NCI-H82 treated with DMSO at 0.1 percent for 48 hours (cell line): ENCODE measurements at regions not wholly inside any gene's neighbourhood (a gene's known extent, or its start where the extent isn't known, plus 50 kb on each side); places are given as distances from the start of the nearest gene placed in this dataset.
"Not testable (repeated sequence)": the region's sequence is repeated elsewhere in the genome, so short reads cannot be mapped to it uniquely, and the experiment has no call there.

ENCODE experiments used
- DNase-seq: peaks from one replicate; lab custom pipeline; 2025; ENCODE audit not compliant: unreplicated experiment; lab: John Stamatoyannopoulos, UW

DNA sequence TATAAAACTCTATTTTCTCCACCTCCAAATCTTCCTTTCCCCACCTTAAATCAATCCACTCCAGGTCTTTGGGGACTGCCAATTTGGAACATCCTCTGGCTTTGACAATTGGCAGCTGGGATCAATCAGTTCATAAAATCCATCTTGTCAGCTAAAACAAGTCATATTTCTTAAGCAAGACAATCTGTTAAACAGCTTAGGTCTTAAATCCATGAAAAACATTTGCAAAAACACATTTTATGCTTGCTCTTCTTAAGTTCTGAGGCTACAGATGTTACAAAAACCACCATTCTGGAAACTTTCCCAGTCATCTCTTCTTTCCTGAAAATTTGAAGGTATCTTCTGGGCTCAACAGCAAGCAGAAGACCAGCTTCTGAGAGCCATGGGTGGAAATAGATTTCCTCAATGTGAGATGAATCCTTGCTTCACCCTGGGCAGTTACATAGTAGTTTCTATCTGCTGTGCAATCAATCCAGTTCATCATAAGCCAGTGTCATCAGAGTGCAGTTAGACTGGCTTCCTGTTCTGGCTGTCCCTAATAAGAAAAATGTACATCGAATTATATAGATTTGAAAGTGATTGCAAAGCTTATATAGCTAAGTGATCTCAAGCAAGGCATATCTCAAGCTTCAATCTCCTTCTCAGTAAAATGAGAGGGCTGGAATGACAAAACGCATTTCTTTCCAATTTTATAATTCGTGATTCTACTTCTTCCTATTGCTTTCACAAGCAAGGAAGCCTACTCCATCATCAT, 402.7 kb upstream of the INTU start:
- no peak for DNase-seq

DNA sequence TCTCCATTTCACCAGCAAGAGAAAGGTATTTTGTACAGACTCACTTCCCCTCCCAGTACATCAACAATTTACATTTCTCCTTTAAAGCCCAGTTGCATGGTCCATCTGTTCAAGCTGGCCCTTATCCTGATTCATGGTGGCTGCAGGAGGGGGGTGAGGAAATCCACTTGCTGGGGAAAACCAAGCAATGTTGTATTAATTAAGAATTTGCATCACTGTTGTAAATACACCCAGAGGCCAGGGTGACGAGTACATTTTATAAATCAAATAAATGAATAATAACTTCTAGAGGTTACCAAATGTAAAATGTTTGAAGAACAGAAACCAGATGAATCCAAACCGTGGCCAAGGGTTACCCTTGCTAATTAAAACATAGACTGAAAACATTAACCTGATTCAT, 395.9 kb upstream of the INTU start:
- no peak for DNase-seq

DNA sequence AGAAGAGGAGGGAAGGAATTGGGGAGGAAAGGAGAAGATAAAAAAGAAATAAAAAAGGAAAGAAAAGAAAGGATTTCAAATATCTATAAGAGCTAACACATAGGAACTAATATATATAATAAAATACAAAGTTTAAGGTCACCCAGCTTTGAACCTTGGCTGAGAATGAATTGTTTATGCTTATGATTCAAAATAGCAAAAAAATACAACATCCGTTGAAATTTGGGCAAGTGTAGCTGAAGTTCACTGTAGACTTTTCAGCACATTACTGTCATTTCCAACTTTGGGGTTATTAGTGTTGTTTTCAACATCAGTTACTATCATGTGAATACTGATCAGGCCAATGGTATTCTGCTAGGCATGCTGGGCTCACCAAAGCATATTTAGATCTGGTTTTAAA, 395.2 kb upstream of the INTU start:
- DNase-seq, result no peak

- no peak for DNase-seq
These were observed 393.7 kb upstream of the INTU start for GRCh38 chr4:127238956-127239475.

GRCh38 chr4:127239902-127240763, 392.6 kb upstream of the INTU start:
- no peak for DNase-seq

GRCh38 chr4:127240764-127241105, 392.0 kb upstream of the INTU start:
- DNase-seq, result no peak

GRCh38 chr4:127244515-127244914, 388.2 kb upstream of the INTU start:
- DNase-seq, result no peak

DNA sequence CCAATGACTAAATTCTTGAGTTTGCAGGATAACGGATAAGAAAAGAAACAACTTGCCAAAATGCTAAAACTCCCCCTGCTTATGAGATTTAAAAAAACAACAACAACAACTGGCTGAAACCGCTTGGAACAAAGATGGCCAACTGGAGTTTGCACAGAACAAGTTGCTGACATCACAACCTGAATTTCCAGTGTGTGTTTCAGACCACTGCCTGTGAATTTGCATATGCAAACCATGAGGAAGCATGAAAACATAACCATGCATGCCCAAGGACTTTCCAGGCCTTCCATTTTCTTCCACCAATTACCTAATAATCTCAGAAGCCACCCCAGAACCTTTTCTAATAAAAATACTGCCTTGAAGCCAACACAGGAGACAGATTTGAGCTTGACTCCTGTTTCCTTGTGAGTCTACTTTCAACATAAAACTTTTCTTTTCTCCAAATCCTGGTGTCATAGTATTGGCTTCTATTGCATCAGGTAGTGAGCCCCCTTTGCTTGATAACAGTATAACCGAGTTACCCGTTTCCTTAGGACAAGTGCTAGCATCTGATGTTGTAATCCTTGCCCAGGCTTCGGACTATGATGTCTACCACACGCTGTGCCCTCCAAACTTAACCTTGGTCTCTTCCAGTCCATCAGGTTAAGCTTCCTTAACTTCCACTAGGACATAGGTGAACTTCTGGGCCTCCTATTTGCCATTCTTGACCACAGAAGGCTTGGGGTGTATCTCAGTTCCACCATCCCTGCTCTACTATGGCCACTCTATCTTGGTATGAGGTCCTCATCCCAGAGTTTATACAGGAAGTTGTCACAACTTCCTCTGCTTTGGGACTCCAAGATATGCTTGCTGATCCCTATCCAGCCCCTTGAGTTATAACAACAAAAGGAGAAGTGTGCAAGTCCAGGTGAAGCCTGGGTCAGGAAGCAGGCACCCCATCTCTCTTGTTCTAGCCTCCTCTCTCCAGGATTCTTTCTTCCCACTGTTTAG, 385.5 kb upstream of the INTU start:
- no peak for DNase-seq

GRCh38 chr4:127249066-127249766, 383.5 kb upstream of the INTU start:
- DNase-seq, result no peak

DNA sequence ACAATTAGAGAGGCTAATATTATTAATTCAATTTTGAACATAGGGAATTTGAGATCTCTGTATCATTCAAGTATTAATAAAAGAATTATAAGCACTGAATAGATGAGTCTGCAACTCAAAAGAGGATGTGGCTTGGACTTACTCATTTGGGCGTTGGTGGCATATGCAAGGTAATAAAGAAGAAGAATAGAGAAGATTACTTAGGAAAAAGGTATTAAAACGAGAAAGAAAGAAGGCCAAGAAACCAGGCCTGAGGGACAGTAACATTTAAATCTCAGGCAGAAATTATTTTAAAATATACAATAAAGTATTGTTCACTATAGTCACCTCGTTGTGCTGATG, 383.0 kb upstream of the INTU start:
- DNase-seq, result no peak

GRCh38 chr4:127250577-127250976, 382.2 kb upstream of the INTU start:
- no peak for DNase-seq

DNA sequence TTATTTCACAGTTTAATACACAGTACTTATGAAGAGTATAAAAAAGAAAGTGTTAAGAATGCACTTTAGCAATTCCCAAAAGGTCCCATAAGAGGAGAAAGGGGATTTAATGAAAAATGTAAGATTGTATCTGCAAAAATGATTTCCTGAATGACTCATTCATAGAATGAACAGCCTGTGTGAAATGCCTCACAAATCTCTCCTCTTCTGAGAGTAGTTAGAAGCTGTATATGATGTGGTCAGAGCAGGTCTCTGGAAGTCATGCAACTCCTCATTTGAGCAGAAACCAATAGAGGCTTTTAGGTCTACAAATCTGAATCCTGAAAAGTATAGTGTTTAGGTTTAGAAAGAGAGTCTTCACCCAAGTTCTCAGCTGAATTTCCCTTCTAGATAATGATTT, 381.3 kb upstream of the INTU start:
- DNase-seq, result no peak

DNA sequence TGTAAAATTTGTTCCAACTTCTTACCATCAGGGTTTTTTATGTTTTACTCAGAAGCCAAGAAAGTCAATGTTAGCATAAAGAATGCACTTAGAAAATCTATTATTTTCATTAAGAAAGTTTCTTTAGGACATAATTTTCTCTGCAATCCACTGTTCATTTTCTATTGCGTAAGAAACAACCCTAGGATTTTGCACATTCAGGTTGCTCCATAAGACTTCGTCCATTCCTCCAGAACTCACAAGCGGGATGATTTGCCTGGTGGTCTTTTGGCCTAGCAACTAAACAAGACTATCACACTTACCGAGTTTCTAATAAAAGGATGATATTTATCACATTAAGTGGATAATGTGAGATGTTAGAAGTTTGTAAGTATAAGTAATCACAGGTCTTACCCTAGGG, 376.3 kb upstream of the INTU start:
- DNase-seq, result no peak

GRCh38 chr4:127261476-127261875, 371.3 kb upstream of the INTU start:
- no peak for DNase-seq

- DNase-seq, result no peak
These were observed 364.4 kb upstream of the INTU start for GRCh38 chr4:127268367-127268766.

- DNase-seq, result not testable (repeated sequence)
These were observed 355.7 kb upstream of the INTU start for GRCh38 chr4:127277023-127277422.

DNA sequence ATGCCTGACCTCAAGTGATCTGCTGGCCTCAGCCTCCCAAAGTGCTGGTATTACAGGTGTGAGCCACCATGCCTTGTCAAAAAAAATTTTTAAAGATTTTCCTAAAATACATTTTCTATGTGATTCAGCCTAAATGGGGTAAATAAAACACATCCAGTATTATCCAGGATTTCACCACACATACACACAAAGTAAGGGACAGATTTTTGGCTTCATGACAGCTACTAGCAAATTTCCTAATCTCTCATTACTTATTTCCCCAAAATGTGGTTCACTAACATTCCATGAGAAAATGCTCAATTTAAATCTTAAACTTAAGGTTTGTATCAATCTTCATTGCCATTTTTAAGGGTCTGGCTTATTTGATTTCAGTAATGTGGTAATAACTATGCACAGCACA, 348.5 kb upstream of the INTU start:
- DNase-seq, result no peak

DNA sequence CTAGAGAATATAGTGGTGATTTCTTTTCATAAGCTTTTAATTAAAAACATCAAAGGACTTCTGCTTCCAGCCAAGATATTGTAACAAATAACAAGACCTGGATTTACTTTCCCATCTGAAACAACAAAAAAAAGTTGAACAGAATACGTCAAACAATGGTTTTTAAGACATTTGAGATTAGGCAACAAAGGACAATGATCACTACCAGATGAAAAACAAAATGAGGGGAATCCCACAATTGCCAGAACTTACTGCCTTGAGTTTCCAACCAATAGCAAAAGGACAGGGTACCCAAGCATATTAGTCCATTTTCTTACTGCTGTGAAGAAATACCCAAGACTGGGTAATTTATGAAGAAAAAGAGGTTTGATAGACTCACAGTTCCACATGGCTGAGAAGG, 341.4 kb upstream of the INTU start:
- DNase-seq, result no peak

GRCh38 chr4:127293496-127293895, 339.3 kb upstream of the INTU start:
- no peak for DNase-seq

GRCh38 chr4:127304356-127304755, 328.4 kb upstream of the INTU start:
- no peak for DNase-seq

- no peak for DNase-seq
These were observed 324.8 kb upstream of the INTU start for GRCh38 chr4:127307996-127308395.
